ENCODE measurements at regions not wholly inside any gene's neighbourhood (a gene's known extent, or its start where the extent isn't known, plus 50 kb on each side); places are given as distances from the start of the nearest gene placed in this dataset.

DNA sequence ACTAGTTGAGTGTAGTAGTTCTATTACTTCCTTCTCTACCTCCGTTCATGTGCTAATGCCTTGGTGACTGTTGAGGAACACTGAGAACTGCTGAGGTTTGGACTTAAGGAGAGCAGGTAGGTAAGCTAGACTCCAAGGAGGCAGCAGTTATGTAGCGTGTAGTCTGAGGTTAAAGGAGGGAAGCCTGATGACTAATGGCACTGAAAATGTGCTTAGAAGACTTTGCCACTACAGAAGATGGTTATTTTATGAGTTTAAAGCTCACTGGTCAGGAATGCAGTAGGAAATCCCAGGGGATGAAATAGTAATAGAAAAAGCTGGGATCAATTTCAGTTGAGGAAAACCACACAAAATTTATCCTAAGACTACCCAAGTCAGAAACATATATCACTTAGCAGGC is 1077.3 kb downstream of the RAPGEF2 start:
- Histone ChIP-seq H3K9me3 (ENCODE audit: low read length) (no peaks in the 10 kb centered on the region), H3K27me3 (ENCODE audit: control insufficient read depth in 1 of 2, insufficient read depth in 2 of 2, low read length in 2 of 2) (no peaks in the 10 kb centered on the region), H4K20me1 (ENCODE audit: insufficient read depth, low read length) (no peaks in the 10 kb centered on the region), H3K4me1 (ENCODE audit: insufficient read depth, low read length) (no peaks in the 10 kb centered on the region), H3K36me3 (replicated peaks in 1 of 2; ENCODE audit: control insufficient read depth in 1 of 2, insufficient read depth in 2 of 2, low read length in 2 of 2) (no peaks in the 10 kb centered on the region), H3K27ac (ENCODE audit: extremely low read length, insufficient read depth, low read length) (no peak overlapping the region), H2AFZ (ENCODE audit: low read length) (no peak overlapping the region), H3K4me2 (ENCODE audit: low read depth, low read length) (no peak overlapping the region), H3K79me2 (ENCODE audit: insufficient read depth, low read length) (no peaks in the 10 kb centered on the region), H3K9ac (ENCODE audit: insufficient read depth, low read depth, low read length) (no peak overlapping the region), H3K4me3 (replicated peaks in 1 of 3; ENCODE audit: insufficient read depth in 1 of 3, low read depth in 2 of 3, low read length in 3 of 3) (no peak overlapping the region)
- intact Hi-C loops (cut with micrococcal nuclease; ENCODE audit: unreplicated experiment) = no loop called here
- ATAC-seq (no peak), FAIRE-seq (no peak), DNase-seq (ENCODE audit: low spot score) (no peak)
- ChIA-PET POLR2A (no interaction called here), CTCF (ENCODE audit: low intra/inter-chr PET ratio, low total read pairs) (no interaction called here)
- BruUV-seq (replicated peaks) = no TSS peak
- in situ Hi-C loops (cut with HindIII; ENCODE audit: extremely low pct_ligation_motif_present, low pct_unique_long_range_greater_than_20kb) = no loop called here
- WGBS (ENCODE audit: low lambda C conversion rate) = 2% methylated on average over 2 of the region's 2 CpGs
- TF ChIP-seq ZNF138 (CRISPR knock-in tag; IDR thresholded peaks at IDR 0.05; ENCODE audit: low read depth) = no peak
- TF ChIP-seq PITX1 (CRISPR knock-in tag; IDR thresholded peaks at IDR 0.05) = no peak
- TF ChIP-seq, protein P1, sequence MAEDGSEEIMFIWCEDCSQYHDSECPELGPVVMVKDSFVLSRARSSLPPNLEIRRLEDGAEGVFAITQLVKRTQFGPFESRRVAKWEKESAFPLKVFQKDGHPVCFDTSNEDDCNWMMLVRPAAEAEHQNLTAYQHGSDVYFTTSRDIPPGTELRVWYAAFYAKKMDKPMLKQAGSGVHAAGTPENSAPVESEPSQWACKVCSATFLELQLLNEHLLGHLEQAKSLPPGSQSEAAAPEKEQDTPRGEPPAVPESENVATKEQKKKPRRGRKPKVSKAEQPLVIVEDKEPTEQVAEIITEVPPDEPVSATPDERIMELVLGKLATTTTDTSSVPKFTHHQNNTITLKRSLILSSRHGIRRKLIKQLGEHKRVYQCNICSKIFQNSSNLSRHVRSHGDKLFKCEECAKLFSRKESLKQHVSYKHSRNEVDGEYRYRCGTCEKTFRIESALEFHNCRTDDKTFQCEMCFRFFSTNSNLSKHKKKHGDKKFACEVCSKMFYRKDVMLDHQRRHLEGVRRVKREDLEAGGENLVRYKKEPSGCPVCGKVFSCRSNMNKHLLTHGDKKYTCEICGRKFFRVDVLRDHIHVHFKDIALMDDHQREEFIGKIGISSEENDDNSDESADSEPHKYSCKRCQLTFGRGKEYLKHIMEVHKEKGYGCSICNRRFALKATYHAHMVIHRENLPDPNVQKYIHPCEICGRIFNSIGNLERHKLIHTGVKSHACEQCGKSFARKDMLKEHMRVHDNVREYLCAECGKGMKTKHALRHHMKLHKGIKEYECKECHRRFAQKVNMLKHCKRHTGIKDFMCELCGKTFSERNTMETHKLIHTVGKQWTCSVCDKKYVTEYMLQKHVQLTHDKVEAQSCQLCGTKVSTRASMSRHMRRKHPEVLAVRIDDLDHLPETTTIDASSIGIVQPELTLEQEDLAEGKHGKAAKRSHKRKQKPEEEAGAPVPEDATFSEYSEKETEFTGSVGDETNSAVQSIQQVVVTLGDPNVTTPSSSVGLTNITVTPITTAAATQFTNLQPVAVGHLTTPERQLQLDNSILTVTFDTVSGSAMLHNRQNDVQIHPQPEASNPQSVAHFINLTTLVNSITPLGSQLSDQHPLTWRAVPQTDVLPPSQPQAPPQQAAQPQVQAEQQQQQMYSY (CRISPR knock-in tag; IDR thresholded peaks at IDR 0.05) = no peak
- TF ChIP-seq ZNF501 (CRISPR knock-in tag; IDR thresholded peaks at IDR 0.05) = no peak
- TF ChIP-seq ZNF207 (IDR thresholded peaks at IDR 0.05; ENCODE audit: borderline replicate concordance) = no peak
- no peak for TF ChIP-seq KMT2A (CRISPR knock-in tag; IDR thresholded peaks at IDR 0.05)
- no peak for TF ChIP-seq ZC3H4 (CRISPR knock-in tag; IDR thresholded peaks at IDR 0.05; ENCODE audit: borderline replicate concordance)
- no peak for TF ChIP-seq GATAD2A (CRISPR knock-in tag; IDR thresholded peaks at IDR 0.05)
- TF ChIP-seq, protein P2, sequence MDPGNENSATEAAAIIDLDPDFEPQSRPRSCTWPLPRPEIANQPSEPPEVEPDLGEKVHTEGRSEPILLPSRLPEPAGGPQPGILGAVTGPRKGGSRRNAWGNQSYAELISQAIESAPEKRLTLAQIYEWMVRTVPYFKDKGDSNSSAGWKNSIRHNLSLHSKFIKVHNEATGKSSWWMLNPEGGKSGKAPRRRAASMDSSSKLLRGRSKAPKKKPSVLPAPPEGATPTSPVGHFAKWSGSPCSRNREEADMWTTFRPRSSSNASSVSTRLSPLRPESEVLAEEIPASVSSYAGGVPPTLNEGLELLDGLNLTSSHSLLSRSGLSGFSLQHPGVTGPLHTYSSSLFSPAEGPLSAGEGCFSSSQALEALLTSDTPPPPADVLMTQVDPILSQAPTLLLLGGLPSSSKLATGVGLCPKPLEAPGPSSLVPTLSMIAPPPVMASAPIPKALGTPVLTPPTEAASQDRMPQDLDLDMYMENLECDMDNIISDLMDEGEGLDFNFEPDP (CRISPR knock-in tag; conservative IDR thresholded peaks at IDR 0.05) = no peak
- TF ChIP-seq RERE (CRISPR knock-in tag; IDR thresholded peaks at IDR 0.05; ENCODE audit: low read depth) = no peak
- TF ChIP-seq PATZ1 (CRISPR knock-in tag; IDR thresholded peaks at IDR 0.05) = no peak
